Glomerular endothelial cell (primary cell): ENCODE measurements at regions not wholly inside any gene's neighbourhood (a gene's known extent, or its start where the extent isn't known, plus 50 kb on each side); places are given as distances from the start of the nearest gene placed in this dataset.

Experiments
- DNase-seq: peaks from one replicate; pipeline ENCODE4 v3.0.0-alpha.2; 2011; ENCODE audit warnings: low read depth, low spot score; ENCODE audit errors: extremely low read depth

GRCh38 chr12:124418156-124418555 is 123.3 kb downstream of the RFLNA start:
- no peak for DNase-seq

GRCh38 chr12:124416516-124417395 is 121.9 kb downstream of the RFLNA start:
- DNase-seq = no peak

- DNase-seq = no peak
These were observed 120.2 kb downstream of the RFLNA start for GRCh38 chr12:124415064-124415463.

- DNase-seq = no peak
These were observed 119.0 kb downstream of the RFLNA start for GRCh38 chr12:124413915-124414314.

GRCh38 chr12:124413401-124413800 is 118.5 kb downstream of the RFLNA start:
- DNase-seq = no peak

GRCh38 chr12:124412646-124413015 is 117.7 kb downstream of the RFLNA start:
- DNase-seq = no peak

- no peak for DNase-seq
These were observed 117.2 kb downstream of the RFLNA start for GRCh38 chr12:124411953-124412645.

GRCh38 chr12:124411281-124411878 is 116.5 kb downstream of the RFLNA start:
- no peak for DNase-seq

- DNase-seq = no peak
These were observed 115.7 kb downstream of the RFLNA start for GRCh38 chr12:124410354-124411175.

GRCh38 chr12:124408822-124409517 is 114.1 kb downstream of the RFLNA start:
- DNase-seq = no peak

GRCh38 chr12:124407074-124407473 is 112.2 kb downstream of the RFLNA start:
- no peak for DNase-seq

GRCh38 chr12:124406043-124406442 is 111.2 kb downstream of the RFLNA start:
- DNase-seq = no peak

GRCh38 chr12:124405592-124405991 is 110.7 kb downstream of the RFLNA start:
- DNase-seq = no peak

- no peak for DNase-seq
These were observed 110.3 kb downstream of the RFLNA start for GRCh38 chr12:124405151-124405550.

- no peak for DNase-seq
These were observed 109.4 kb downstream of the RFLNA start for GRCh38 chr12:124404162-124404784.

GRCh38 chr12:124403273-124403672 is 108.4 kb downstream of the RFLNA start:
- DNase-seq = no peak

GRCh38 chr12:124402248-124403066 is 107.6 kb downstream of the RFLNA start:
- DNase-seq = no peak

- no peak for DNase-seq
These were observed 106.9 kb downstream of the RFLNA start for GRCh38 chr12:124401704-124402221.

GRCh38 chr12:124400124-124400523 is 105.2 kb downstream of the RFLNA start:
- no peak for DNase-seq
